ENCODE measurements at regions not wholly inside any gene's neighbourhood (a gene's known extent, or its start where the extent isn't known, plus 50 kb on each side); places are given as distances from the start of the nearest gene placed in this dataset.

DNA sequence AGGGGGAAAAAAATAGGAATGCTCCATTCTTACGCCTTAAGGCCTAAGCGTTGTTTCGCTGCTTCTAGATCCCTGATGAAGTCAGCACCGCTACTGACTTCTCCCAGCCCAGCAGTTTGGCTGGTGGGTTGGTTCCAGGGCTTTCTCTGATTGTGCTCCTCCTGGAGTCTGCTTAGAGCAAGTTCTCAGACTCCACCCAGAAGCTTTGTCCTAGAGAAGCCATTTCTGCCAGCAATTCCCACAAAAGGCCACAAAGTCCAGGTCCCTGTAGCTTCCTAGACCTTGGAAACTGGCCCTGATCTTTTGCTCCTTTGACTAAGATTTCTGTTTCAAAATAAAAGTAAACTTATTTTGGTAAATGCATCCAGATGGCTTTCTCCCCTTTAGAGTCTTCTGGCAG is 65.4 kb downstream of the KCTD12 start:
- Mint-ChIP-seq H3K4me1 (ENCODE audit: low read depth) (no peaks in the 10 kb centered on the region), H3K36me3 (ENCODE audit: low read depth) (no peaks in the 10 kb centered on the region), H3K27me3 (peaks cover 31% of the 10 kb centered on the region), H3K4me3 (no peak overlapping the region), H3K9me3 (no peaks in the 10 kb centered on the region), H3K27ac (no peak overlapping the region)
- Histone ChIP-seq H3K9me3 (ENCODE audit: control insufficient read depth in 1 of 2, insufficient read depth in 1 of 2, low read length in 2 of 2) (no peaks in the 10 kb centered on the region), H3K4me1 (ENCODE audit: insufficient read depth, low read length) (no peaks in the 10 kb centered on the region), H3K36me3 (ENCODE audit: insufficient read depth, low read length) (no peaks in the 10 kb centered on the region), H3K4me3 (ENCODE audit: low read length) (no peak overlapping the region), H3K27ac (ENCODE audit: low read depth in 1 of 2, low read length in 2 of 2) (no peak overlapping the region), H3K27me3 (ENCODE audit: control insufficient read depth in 1 of 2, insufficient read depth in 2 of 2, low read length in 2 of 2) (peaks cover 0 to 14% of the 10 kb centered on the region in 2 experiments)
- TF ChIP-seq, protein P1, sequence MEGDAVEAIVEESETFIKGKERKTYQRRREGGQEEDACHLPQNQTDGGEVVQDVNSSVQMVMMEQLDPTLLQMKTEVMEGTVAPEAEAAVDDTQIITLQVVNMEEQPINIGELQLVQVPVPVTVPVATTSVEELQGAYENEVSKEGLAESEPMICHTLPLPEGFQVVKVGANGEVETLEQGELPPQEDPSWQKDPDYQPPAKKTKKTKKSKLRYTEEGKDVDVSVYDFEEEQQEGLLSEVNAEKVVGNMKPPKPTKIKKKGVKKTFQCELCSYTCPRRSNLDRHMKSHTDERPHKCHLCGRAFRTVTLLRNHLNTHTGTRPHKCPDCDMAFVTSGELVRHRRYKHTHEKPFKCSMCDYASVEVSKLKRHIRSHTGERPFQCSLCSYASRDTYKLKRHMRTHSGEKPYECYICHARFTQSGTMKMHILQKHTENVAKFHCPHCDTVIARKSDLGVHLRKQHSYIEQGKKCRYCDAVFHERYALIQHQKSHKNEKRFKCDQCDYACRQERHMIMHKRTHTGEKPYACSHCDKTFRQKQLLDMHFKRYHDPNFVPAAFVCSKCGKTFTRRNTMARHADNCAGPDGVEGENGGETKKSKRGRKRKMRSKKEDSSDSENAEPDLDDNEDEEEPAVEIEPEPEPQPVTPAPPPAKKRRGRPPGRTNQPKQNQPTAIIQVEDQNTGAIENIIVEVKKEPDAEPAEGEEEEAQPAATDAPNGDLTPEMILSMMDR (IDR thresholded peaks at IDR 0.05), result no peak
- ChIA-PET CTCF (no interaction called here), POLR2A (no interaction called here)
- intact Hi-C loops (cut with DNase I, micrococcal nuclease), result loop anchor here in 1 of 2 experiments (5.0 kb wide), 1 partner anchor 157 kb away; no protein-coding TSS in a partner anchor
- DNase-seq, result no peak
- ATAC-seq (ENCODE audit: poor library complexity), result no peak

DNA sequence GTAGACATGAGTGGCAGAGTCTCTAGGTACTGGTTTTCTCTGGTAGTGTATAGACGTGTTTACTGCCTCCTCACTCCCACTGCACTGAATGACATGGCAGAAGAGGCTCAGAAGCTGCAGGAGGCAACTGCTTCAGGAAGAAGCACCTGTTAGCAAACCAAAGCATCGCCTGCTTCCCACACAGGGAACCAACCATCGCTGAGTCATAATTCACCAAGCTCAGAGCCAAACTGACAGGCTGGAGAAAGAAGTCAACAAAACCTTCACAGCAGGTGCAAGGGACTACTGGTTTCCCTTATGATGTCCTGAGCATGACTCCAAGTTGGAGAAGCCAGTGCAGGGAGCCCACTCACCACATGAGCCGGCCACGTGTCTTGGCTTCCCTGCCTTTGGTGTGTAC is 69.8 kb downstream of the KCTD12 start:
- CTCF ChIA-PET, result no interaction called here
- ATAC-seq (ENCODE audit: poor library complexity) (no peak), DNase-seq (peak in 1 of 14 experiments; percentile 8)
- Mint-ChIP-seq H3K36me3 (ENCODE audit: low read depth) (no peaks in the 10 kb centered on the region), H3K9me3 (no peaks in the 10 kb centered on the region), H3K27ac (no peak overlapping the region), H3K4me1 (ENCODE audit: low read depth) (no peaks in the 10 kb centered on the region), H3K4me3 (no peak overlapping the region), H3K27me3 (peaks cover 57% of the 10 kb centered on the region)
- Histone ChIP-seq H3K9me3 (ENCODE audit: control insufficient read depth in 1 of 2, insufficient read depth in 1 of 2, low read length in 2 of 2) (no peaks in the 10 kb centered on the region), H3K27ac (ENCODE audit: low read depth in 1 of 2, low read length in 2 of 2) (no peak overlapping the region), H3K4me3 (ENCODE audit: low read length) (no peak overlapping the region), H3K36me3 (ENCODE audit: insufficient read depth, low read length) (no peaks in the 10 kb centered on the region), H3K4me1 (ENCODE audit: insufficient read depth, low read length) (no peaks in the 10 kb centered on the region), H3K27me3 (ENCODE audit: control insufficient read depth in 1 of 2, insufficient read depth in 2 of 2, low read length in 2 of 2) (peaks cover 9 to 23% of the 10 kb centered on the region in 2 experiments)
- intact Hi-C loops (cut with DNase I, micrococcal nuclease), result no loop called here
- TF ChIP-seq, protein P1 (IDR thresholded peaks at IDR 0.05), result no peak
- POLR2A ChIA-PET, result no interaction called here

DNA sequence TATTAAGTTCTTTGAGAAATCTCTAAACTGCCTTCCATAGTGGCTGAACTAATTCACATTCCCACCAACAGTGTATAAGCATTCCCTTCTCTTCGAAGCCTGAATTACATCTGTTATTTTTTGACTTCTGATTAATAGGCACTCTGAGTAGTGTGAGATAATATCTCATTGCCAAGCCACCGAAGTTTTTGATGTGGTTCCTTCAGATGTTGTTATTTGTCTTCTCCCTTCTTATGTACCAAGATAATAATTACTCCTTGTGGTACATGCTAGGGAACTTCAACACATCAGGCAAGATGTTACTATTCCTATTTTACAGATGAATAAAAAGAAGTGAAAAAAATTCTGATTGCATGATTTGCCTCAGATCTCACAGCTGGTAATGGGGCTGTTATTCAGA is 70.9 kb downstream of the KCTD12 start:
- ChIA-PET POLR2A (no interaction called here), CTCF (no interaction called here)
- no peaks in the 10 kb centered on the region for H3K9me3 Mint-ChIP-seq
- Histone ChIP-seq H3K4me1 (ENCODE audit: insufficient read depth, low read length) (no peaks in the 10 kb centered on the region), H3K36me3 (ENCODE audit: insufficient read depth, low read length) (no peaks in the 10 kb centered on the region), H3K4me3 (ENCODE audit: low read length) (no peak overlapping the region), H3K27ac (ENCODE audit: low read depth in 1 of 2, low read length in 2 of 2) (no peak overlapping the region), H3K27me3 (ENCODE audit: control insufficient read depth in 1 of 2, insufficient read depth in 2 of 2, low read length in 2 of 2) (peaks cover 9 to 23% of the 10 kb centered on the region in 2 experiments), H3K9me3 (ENCODE audit: control insufficient read depth in 1 of 2, insufficient read depth in 1 of 2, low read length in 2 of 2) (no peaks in the 10 kb centered on the region)
- TF ChIP-seq, protein P1 (IDR thresholded peaks at IDR 0.05), result no peak
- intact Hi-C loops (cut with DNase I, micrococcal nuclease), result no loop called here
- H3K4me1 Mint-ChIP-seq (ENCODE audit: low read depth), result no peaks in the 10 kb centered on the region
- DNase-seq (no peak), ATAC-seq (ENCODE audit: poor library complexity) (no peak)
- no peaks in the 10 kb centered on the region for H3K36me3 Mint-ChIP-seq (ENCODE audit: low read depth)
- peaks cover 57% of the 10 kb centered on the region for H3K27me3 Mint-ChIP-seq
- no peak overlapping the region for H3K27ac Mint-ChIP-seq
- H3K4me3 Mint-ChIP-seq, result no peak overlapping the region
